IPS-15b (cell line): ENCODE measurements at regions not wholly inside any gene's neighbourhood (a gene's known extent, or its start where the extent isn't known, plus 50 kb on each side); places are given as distances from the start of the nearest gene placed in this dataset.

ENCODE experiments used
- H3K27me3 ChIP-seq: one replicate; pipeline ENCODE4 v1.6.1; 2013; ENCODE audit warnings: low read length; ENCODE audit not compliant: control insufficient read depth, insufficient read depth
- H3K36me3 ChIP-seq: one replicate; pipeline ENCODE4 v1.6.1; 2013; ENCODE audit warnings: low read length; ENCODE audit not compliant: control insufficient read depth, insufficient read depth
- H3K4me1 ChIP-seq: one replicate; pipeline ENCODE4 v1.6.1; 2013; ENCODE audit warnings: mild to moderate bottlenecking, low read length; ENCODE audit not compliant: control insufficient read depth, insufficient read depth
- H3K4me3 ChIP-seq: one replicate; pipeline ENCODE4 v1.5.1; 2013; ENCODE audit warnings: low read depth, low read length
- H3K9ac ChIP-seq: one replicate; pipeline ENCODE4 v1.6.1; 2013; ENCODE audit warnings: low read depth, mild to moderate bottlenecking, low read length
- H3K9me3 ChIP-seq: one replicate; pipeline ENCODE4 v1.6.1; 2013; ENCODE audit warnings: mild to moderate bottlenecking, low read length; ENCODE audit not compliant: control insufficient read depth, insufficient read depth

DNA sequence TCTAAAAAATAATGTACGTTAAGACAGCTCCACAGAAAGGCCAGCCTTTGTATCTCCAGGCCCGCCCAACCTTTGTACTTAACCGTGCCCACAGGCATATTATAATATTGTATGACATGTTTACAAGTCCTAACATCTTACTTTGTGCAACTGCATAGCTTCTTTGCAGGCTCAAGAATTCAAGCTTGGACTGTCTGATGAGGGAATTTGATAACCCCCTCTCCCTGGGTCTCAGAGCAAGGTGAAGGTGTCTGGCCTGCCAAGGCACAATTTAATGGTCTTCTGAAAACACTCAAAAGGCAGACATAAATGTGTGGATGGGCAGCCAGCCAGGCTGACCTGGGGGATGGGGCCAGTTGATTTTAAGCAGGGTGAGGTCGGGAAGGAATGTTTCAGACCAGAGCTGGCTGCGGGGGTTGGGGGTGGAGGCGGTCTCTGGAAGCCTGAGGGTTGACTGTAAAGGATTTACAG, 732.7 kb upstream of the FANCL start:
- Histone ChIP-seq H3K4me3 (no peak overlapping the region), H3K36me3 (no peaks in the 10 kb centered on the region), H3K27me3 (no peaks in the 10 kb centered on the region), H3K4me1 (peaks cover 49% of the 10 kb centered on the region), H3K9ac (no peak overlapping the region), H3K9me3 (no peaks in the 10 kb centered on the region)

DNA sequence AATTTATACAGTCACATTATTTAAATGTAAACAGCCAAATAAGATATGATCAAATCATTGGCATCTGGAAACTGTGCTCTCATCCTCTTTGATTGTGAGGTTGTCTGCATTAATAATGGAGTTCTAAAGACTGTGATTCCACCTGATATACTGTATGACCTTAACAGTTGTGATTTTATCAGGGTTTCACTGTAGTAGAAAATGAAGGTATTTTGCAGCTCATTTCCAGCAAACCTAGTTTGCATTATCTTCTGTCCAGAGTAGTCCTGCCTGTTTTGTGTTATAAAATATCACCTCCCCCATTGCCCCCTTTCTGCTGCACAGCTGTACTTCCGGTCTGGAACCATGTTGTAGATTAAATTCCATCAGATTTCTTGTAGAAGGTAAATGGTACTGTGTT, 731.6 kb upstream of the FANCL start:
- no peaks in the 10 kb centered on the region for H3K36me3 ChIP-seq

GRCh38 chr2:58971511-58972360, 730.6 kb upstream of the FANCL start:
- Histone ChIP-seq H3K4me3 (no peak overlapping the region), H3K9me3 (no peaks in the 10 kb centered on the region), H3K36me3 (no peaks in the 10 kb centered on the region), H3K27me3 (no peaks in the 10 kb centered on the region), H3K9ac (no peak overlapping the region), H3K4me1 (peaks cover 41% of the 10 kb centered on the region)

More for the DNA sequence above, 731.6 kb upstream of the FANCL start:
- Histone ChIP-seq H3K27me3 (no peaks in the 10 kb centered on the region), H3K4me1 (peaks cover 46% of the 10 kb centered on the region), H3K9ac (no peak overlapping the region), H3K9me3 (no peaks in the 10 kb centered on the region), H3K4me3 (no peak overlapping the region)

- no peaks in the 10 kb centered on the region for H3K36me3 ChIP-seq
These were observed 729.2 kb upstream of the FANCL start for GRCh38 chr2:58970365-58970764.

DNA sequence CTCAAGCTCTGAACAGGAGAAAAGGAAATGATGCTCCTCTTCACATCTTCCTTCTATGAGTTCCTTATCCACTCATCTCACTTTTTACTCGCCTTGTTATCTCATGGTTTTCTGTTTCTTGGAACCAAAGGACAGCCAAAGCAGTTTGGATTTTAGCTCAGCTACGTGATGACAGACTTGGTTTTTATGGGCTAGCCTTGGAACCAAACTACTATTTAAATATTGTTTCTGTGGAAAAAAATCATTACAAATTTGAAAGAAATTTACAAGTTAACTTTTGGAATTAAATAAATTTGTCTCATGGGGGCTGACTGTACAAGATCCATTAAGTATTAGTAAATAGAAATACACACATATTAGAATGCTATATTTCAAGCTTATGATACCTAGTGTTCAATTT, 727.8 kb upstream of the FANCL start:
- H3K9me3 ChIP-seq: no peaks in the 10 kb centered on the region
- H3K27me3 ChIP-seq: no peaks in the 10 kb centered on the region
- H3K9ac ChIP-seq: no peak overlapping the region
- H3K36me3 ChIP-seq: no peaks in the 10 kb centered on the region
- peaks cover 15% of the 10 kb centered on the region for H3K4me1 ChIP-seq
- no peak overlapping the region for H3K4me3 ChIP-seq

More at GRCh38 chr2:58970365-58970764, 729.2 kb upstream of the FANCL start:
- H3K4me1 ChIP-seq: peaks cover 27% of the 10 kb centered on the region
- H3K9ac ChIP-seq: no peak overlapping the region
- H3K27me3 ChIP-seq: no peaks in the 10 kb centered on the region
- H3K9me3 ChIP-seq: no peaks in the 10 kb centered on the region
- no peak overlapping the region for H3K4me3 ChIP-seq

GRCh38 chr2:58967736-58968135, 726.6 kb upstream of the FANCL start:
- Histone ChIP-seq H3K4me1 (peaks cover 5% of the 10 kb centered on the region), H3K27me3 (no peaks in the 10 kb centered on the region), H3K36me3 (no peaks in the 10 kb centered on the region)

DNA sequence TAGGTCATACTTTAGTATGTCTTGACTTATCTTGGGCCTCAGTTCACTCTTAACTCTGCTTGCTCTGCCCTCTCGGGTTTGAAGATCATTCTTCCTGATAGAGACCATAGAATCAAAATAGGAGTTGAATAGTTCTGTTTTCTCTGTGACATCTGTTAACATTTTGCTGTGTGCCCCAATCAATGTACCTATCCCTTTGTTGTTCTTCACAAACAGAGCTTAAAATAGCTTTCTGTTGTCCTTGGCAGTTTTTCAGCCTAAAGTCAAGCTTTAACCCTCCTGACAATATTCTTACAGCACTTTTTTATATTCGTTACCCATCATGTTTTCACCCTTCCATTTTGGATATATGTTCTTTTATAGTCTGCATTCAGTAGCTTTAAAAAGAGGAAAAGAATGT, 724.5 kb upstream of the FANCL start:
- no peak overlapping the region for H3K9ac ChIP-seq
- no peaks in the 10 kb centered on the region for H3K9me3 ChIP-seq
- no peaks in the 10 kb centered on the region for H3K4me1 ChIP-seq

More at GRCh38 chr2:58967736-58968135, 726.6 kb upstream of the FANCL start:
- Histone ChIP-seq H3K9me3 (no peaks in the 10 kb centered on the region), H3K9ac (no peak overlapping the region), H3K4me3 (no peak overlapping the region)

DNA sequence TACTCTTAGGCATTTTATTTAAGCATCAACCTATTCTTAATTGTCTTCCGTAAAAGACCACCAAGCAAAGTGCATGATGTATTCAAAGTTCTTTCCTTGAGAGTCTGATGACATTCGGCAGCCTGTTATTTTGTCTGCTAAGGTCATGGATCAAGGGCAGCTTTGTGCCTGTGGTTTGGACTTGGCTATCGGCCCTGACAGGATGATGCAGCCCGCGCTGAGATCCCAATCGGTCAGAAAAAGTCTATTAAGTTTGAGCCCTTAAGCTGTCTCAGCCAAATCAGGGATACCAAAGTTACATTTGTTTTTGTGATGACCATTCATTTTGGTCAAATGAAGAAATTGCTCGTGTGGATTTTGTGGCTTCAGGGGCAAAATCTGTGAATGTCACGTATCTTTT, 718.9 kb upstream of the FANCL start:
- no peaks in the 10 kb centered on the region for H3K36me3 ChIP-seq
- no peaks in the 10 kb centered on the region for H3K9me3 ChIP-seq
- H3K27me3 ChIP-seq: no peaks in the 10 kb centered on the region
- no peak overlapping the region for H3K9ac ChIP-seq
- H3K4me1 ChIP-seq: peaks cover 12% of the 10 kb centered on the region
- H3K4me3 ChIP-seq: no peak overlapping the region

More for the DNA sequence above, 724.5 kb upstream of the FANCL start:
- Histone ChIP-seq H3K4me3 (no peak overlapping the region), H3K27me3 (no peaks in the 10 kb centered on the region), H3K36me3 (no peaks in the 10 kb centered on the region)

DNA sequence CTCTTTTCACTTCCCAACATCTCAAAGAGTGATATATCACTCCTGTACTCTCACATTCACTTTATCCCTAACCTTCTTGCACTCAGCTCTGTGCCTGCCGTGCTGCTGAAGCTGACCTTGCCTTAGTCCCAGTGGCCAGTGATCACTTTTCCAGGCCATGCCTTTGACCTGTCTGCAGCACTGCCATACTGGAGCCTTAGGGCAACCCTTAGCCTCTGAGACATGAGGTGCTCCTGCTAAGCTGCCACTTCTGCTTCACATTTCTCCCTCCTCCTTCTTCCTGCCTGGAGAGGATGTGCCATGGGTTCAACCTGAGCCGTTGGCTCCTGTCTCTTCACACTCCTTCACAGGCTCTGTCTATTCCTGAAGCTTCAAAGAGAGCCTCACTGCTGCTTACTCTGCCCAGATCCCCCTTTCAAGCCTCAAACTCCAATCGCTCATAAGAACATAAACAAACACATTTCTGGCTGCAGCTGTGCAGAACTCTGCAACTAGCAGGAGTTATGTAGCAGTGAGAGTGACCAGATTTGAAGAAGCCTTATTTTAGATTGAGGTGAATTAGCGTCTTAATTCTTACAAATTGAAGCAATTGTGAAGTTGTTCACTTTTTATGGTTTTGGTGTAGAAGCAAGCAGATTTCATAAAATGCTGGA, 716.2 kb upstream of the FANCL start:
- Histone ChIP-seq H3K36me3 (no peaks in the 10 kb centered on the region), H3K4me1 (peaks cover 28% of the 10 kb centered on the region), H3K9ac (no peak overlapping the region), H3K4me3 (no peak overlapping the region), H3K27me3 (no peaks in the 10 kb centered on the region), H3K9me3 (no peaks in the 10 kb centered on the region)

DNA sequence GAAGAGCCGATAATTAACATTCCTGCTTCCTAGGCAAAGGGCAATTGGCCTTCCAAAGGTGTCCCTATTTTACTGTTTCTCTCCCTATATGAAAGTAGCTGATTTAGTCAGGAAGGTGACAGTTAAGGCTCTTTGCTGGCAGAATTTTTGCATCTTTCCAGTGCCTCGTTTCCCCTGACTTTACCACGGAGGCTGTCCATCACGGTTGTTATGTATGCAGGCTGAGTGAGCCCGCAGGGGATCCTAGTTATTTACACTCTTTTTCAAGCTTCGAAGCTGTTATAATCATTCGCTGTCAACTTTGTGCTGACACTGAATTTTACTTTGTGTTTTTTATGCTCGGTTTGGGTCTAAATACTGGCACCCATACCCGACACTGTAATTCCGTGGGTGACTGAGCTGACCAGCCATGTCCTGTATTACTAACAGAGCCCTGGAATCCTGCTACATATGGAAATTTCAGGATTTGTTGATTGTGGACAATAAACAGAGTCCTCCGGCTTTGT, 713.8 kb upstream of the FANCL start:
- H3K4me1 ChIP-seq: peaks cover 28% of the 10 kb centered on the region
- H3K9ac ChIP-seq: no peak overlapping the region
- no peaks in the 10 kb centered on the region for H3K9me3 ChIP-seq
- H3K36me3 ChIP-seq: no peaks in the 10 kb centered on the region
- no peak overlapping the region for H3K4me3 ChIP-seq
- H3K27me3 ChIP-seq: no peaks in the 10 kb centered on the region

DNA sequence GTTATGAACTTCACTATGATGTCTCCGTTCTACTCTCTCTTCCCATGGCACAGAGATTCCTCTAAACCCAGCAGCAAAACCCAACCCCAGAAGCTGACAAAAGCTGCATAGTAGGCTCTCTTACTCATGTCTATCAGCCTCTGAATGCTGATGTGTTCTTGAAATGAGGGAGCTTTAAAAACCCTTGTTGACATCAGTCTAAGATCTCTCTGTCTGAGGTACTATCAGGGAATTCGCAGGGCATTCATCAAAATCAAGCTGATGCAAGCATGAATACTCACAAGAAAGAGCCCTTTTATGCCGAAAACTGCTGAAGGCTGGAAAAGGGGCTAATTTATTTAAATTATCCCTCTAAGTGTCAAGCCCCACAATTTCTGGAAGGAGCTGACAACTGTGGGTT, 710.6 kb upstream of the FANCL start:
- Histone ChIP-seq H3K9me3 (no peaks in the 10 kb centered on the region), H3K27me3 (no peaks in the 10 kb centered on the region), H3K9ac (no peak overlapping the region), H3K36me3 (no peaks in the 10 kb centered on the region), H3K4me1 (peaks cover 26% of the 10 kb centered on the region), H3K4me3 (no peak overlapping the region)
